Liver (tissue), 8 donors: ENCODE measurements at regions not wholly inside any gene's neighbourhood (a gene's known extent, or its start where the extent isn't known, plus 50 kb on each side); places are given as distances from the start of the nearest gene placed in this dataset.

Experiments used
- DNase-seq: peaks from one replicate; pipeline ENCODE4 v3.0.0-alpha.2; 2017; ENCODE audit warnings: low spot score
- H3K27ac ChIP-seq, 2 donors: one replicate each; pipeline ENCODE4 v1.7.0; 2013; ENCODE audit warnings: inconsistent platforms in 2 of 2, low read length in 2 of 2, control low read depth in 1 of 2, low read depth in 1 of 2, mild to moderate bottlenecking in 1 of 2
- H3K27me3 ChIP-seq, 4 donors: one replicate each; pipeline versions ENCODE4 v1.6.1 to v1.7.0; 2013; ENCODE audit warnings: low read length in 3 of 4, inconsistent platforms in 1 of 4, mild to moderate bottlenecking in 1 of 4, moderate library complexity in 1 of 4; ENCODE audit not compliant: control insufficient read depth in 4 of 4, insufficient read depth in 4 of 4
- H3K36me3 ChIP-seq, 4 donors: one replicate each; pipeline versions ENCODE4 v1.6.1 to v1.7.0; 2013; ENCODE audit warnings: low read length in 3 of 4, mild to moderate bottlenecking in 3 of 4, low read depth in 1 of 4, moderate library complexity in 1 of 4; ENCODE audit not compliant: control insufficient read depth in 4 of 4, insufficient read depth in 3 of 4
- H3K4me1 ChIP-seq, 4 donors: one replicate each; pipeline versions ENCODE4 v1.6.1 to v1.7.0; 2013; ENCODE audit warnings: low read length in 3 of 4, mild to moderate bottlenecking in 3 of 4, moderate library complexity in 1 of 4; ENCODE audit not compliant: control insufficient read depth in 4 of 4, insufficient read depth in 4 of 4
- H3K4me3 ChIP-seq, 3 donors: one replicate each; pipeline versions ENCODE4 v1.6.1 to v1.7.0; 2013; ENCODE audit warnings: low read length in 3 of 3, control low read depth in 1 of 3, low read depth in 1 of 3, mild to moderate bottlenecking in 1 of 3
- H3K9ac ChIP-seq, 2 donors: one replicate each; pipeline ENCODE4 v1.7.0; 2013; ENCODE audit warnings: low read length in 2 of 2, mild to moderate bottlenecking in 2 of 2, moderate library complexity in 2 of 2, control low read depth in 1 of 2, low read depth in 1 of 2
- H3K9me3 ChIP-seq, 4 donors: one replicate each; pipeline versions ENCODE4 v1.6.1 to v1.7.0; 2013; ENCODE audit warnings: low read length in 3 of 4; ENCODE audit not compliant: control insufficient read depth in 4 of 4
- ATF3 ChIP-seq: IDR thresholded peaks from 2 replicates; pipeline ENCODE4 v1.6.1; 2016; ENCODE audit warnings: antibody characterized with exemption
- CTCF ChIP-seq: fragments of 150-350 bp; IDR thresholded peaks from 2 replicates; pipeline ENCODE4 v1.5.1; 2017; ENCODE audit warnings: improper control_type of control experiment, low read depth, low read length; ENCODE audit not compliant: missing input control
- EGR1 ChIP-seq, 2 donors: IDR thresholded peaks; 2 replicates each; pipeline ENCODE4 v1.6.1; 2016 to 2018; ENCODE audit warnings: antibody characterized with exemption in 2 of 2, low read depth in 2 of 2
- FOXA2 ChIP-seq: IDR thresholded peaks from 2 replicates; pipeline ENCODE4 v1.6.1; 2016; ENCODE audit warnings: antibody characterized with exemption
- GABPA ChIP-seq, 2 donors: IDR thresholded peaks in 1 of 2; conservative IDR thresholded peaks in 1 of 2; 2 replicates each; pipeline ENCODE4 v1.6.1; 2016; ENCODE audit warnings: antibody characterized with exemption in 2 of 2, mild to moderate bottlenecking in 1 of 2, moderate library complexity in 1 of 2
- HNF4A ChIP-seq, 2 donors: conservative IDR thresholded peaks; 2 replicates each; pipeline ENCODE4 v1.6.1; 2016; ENCODE audit warnings: antibody characterized with exemption in 2 of 2, mild to moderate bottlenecking in 2 of 2
- HNF4G ChIP-seq: IDR thresholded peaks from 2 replicates; pipeline ENCODE4 v1.6.1; 2016; ENCODE audit warnings: antibody characterized with exemption
- JUND ChIP-seq, 2 donors: IDR thresholded peaks; 2 replicates each; pipeline ENCODE4 v1.6.1; 2016; ENCODE audit warnings: antibody characterized with exemption in 2 of 2
- MAX ChIP-seq: IDR thresholded peaks from 2 replicates; pipeline ENCODE4 v1.6.1; 2016; ENCODE audit warnings: antibody characterized with exemption
- NR2F2 ChIP-seq: IDR thresholded peaks from 2 replicates; pipeline ENCODE4 v1.6.1; 2016; ENCODE audit warnings: antibody characterized with exemption
- RAD21 ChIP-seq, 2 donors: IDR thresholded peaks; 2 replicates each; pipeline ENCODE4 v1.6.1; 2016; ENCODE audit warnings: antibody characterized with exemption in 2 of 2, mild to moderate bottlenecking in 2 of 2
- SP1 ChIP-seq: IDR thresholded peaks from 2 replicates; pipeline ENCODE4 v1.6.1; 2018; ENCODE audit warnings: antibody characterized with exemption, mild to moderate bottlenecking
- TAF1 ChIP-seq: conservative IDR thresholded peaks from 2 replicates; pipeline ENCODE4 v1.6.1; 2016; ENCODE audit warnings: antibody characterized with exemption, mild to moderate bottlenecking
- YY1 ChIP-seq: IDR thresholded peaks from 2 replicates; pipeline ENCODE4 v1.6.1; 2016; ENCODE audit warnings: antibody characterized with exemption, mild to moderate bottlenecking
- WGBS: extraction: QIAGEN DNeasy Blood & Tissue Kit; methylation state at CpG from one replicate; pipeline ENCODE4 v1.1.7; 2013; 5-methylcytosine and 5-hydroxymethylcytosine counted together
- TF ChIP-seq, protein P1 (sequence below): IDR thresholded peaks from 2 replicates; pipeline ENCODE4 v1.6.1; 2016; ENCODE audit warnings: antibody characterized with exemption, mild to moderate bottlenecking
- TF ChIP-seq, protein P2 (sequence below): IDR thresholded peaks from 2 replicates; pipeline ENCODE4 v1.6.1; 2016; ENCODE audit warnings: antibody characterized with exemption
- donor health status: healthy.
- donor health status: healthy.
- donor health status: healthy.
- donor health status: healthy.
- donor health status: healthy.

DNA sequence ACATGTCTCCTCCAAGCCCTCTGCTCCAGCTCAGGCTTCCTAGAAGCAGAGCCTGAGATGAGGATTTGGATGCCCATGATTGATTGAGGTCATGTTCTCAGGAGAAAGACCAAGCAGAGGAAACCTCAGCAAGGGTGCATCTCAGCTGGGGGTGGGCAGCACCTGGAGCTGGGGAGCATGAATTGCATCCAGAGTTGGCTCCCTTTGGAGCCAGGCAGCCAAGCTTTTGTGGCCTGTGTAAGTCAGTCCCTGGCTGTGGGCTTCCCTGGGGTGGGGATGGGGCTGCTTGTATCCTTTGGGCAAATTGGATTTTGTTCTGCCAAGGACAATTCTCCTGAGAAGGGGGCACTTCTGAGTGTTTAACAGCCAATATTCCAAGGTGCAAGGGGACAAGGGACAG is 91.5 kb upstream of the WASF3 start:
- Histone ChIP-seq H3K9ac (no peak overlapping the region), H3K9me3 (no peaks in the 10 kb centered on the region), H3K27ac (no peak overlapping the region), H3K4me3 (no peak overlapping the region), H3K4me1 (no peaks in the 10 kb centered on the region), H3K36me3 (no peaks in the 10 kb centered on the region), H3K27me3 (no peaks in the 10 kb centered on the region)
- TF ChIP-seq TAF1 = no peak
- no peak for TF ChIP-seq SP1
- TF ChIP-seq, protein P1, sequence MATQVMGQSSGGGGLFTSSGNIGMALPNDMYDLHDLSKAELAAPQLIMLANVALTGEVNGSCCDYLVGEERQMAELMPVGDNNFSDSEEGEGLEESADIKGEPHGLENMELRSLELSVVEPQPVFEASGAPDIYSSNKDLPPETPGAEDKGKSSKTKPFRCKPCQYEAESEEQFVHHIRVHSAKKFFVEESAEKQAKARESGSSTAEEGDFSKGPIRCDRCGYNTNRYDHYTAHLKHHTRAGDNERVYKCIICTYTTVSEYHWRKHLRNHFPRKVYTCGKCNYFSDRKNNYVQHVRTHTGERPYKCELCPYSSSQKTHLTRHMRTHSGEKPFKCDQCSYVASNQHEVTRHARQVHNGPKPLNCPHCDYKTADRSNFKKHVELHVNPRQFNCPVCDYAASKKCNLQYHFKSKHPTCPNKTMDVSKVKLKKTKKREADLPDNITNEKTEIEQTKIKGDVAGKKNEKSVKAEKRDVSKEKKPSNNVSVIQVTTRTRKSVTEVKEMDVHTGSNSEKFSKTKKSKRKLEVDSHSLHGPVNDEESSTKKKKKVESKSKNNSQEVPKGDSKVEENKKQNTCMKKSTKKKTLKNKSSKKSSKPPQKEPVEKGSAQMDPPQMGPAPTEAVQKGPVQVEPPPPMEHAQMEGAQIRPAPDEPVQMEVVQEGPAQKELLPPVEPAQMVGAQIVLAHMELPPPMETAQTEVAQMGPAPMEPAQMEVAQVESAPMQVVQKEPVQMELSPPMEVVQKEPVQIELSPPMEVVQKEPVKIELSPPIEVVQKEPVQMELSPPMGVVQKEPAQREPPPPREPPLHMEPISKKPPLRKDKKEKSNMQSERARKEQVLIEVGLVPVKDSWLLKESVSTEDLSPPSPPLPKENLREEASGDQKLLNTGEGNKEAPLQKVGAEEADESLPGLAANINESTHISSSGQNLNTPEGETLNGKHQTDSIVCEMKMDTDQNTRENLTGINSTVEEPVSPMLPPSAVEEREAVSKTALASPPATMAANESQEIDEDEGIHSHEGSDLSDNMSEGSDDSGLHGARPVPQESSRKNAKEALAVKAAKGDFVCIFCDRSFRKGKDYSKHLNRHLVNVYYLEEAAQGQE = no peak
- no peak for TF ChIP-seq MAX
- no peak for TF ChIP-seq YY1
- no peak for TF ChIP-seq RAD21 (IDR thresholded peaks at IDR 0.05)
- TF ChIP-seq GABPA (IDR thresholded peaks at IDR 0.05 in 1 of 2, conservative IDR thresholded peaks at IDR 0.05 in 1 of 2) = no peak
- no peak for TF ChIP-seq FOXA2
- DNase-seq = no peak

- Histone ChIP-seq H3K9me3 (no peaks in the 10 kb centered on the region), H3K36me3 (no peaks in the 10 kb centered on the region), H3K27me3 (no peaks in the 10 kb centered on the region), H3K4me3 (no peak overlapping the region), H3K4me1 (no peaks in the 10 kb centered on the region), H3K27ac (no peak overlapping the region), H3K9ac (no peak overlapping the region)
- no peak for TF ChIP-seq NR2F2
- no peak for TF ChIP-seq ATF3
- TF ChIP-seq, protein P1 = no peak
- TF ChIP-seq, protein P2, sequence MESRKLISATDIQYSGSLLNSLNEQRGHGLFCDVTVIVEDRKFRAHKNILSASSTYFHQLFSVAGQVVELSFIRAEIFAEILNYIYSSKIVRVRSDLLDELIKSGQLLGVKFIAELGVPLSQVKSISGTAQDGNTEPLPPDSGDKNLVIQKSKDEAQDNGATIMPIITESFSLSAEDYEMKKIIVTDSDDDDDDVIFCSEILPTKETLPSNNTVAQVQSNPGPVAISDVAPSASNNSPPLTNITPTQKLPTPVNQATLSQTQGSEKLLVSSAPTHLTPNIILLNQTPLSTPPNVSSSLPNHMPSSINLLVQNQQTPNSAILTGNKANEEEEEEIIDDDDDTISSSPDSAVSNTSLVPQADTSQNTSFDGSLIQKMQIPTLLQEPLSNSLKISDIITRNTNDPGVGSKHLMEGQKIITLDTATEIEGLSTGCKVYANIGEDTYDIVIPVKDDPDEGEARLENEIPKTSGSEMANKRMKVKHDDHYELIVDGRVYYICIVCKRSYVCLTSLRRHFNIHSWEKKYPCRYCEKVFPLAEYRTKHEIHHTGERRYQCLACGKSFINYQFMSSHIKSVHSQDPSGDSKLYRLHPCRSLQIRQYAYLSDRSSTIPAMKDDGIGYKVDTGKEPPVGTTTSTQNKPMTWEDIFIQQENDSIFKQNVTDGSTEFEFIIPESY = no peak
- TF ChIP-seq YY1 = no peak
- no peak for TF ChIP-seq JUND (IDR thresholded peaks at IDR 0.05)
- TF ChIP-seq CTCF = no peak
- TF ChIP-seq FOXA2 = no peak
- no peak for TF ChIP-seq TAF1
- no peak for TF ChIP-seq HNF4A (conservative IDR thresholded peaks at IDR 0.05)
- TF ChIP-seq HNF4G = no peak
- no peak for TF ChIP-seq EGR1 (IDR thresholded peaks at IDR 0.05; ENCODE audit: low read depth in 2 of 2)
- no peak for DNase-seq
- 45% methylated on average over 6 of the region's 6 CpGs for WGBS
Observed at GRCh38 chr13:26468265-26468801, 89.2 kb upstream of the WASF3 start.
